ENCODE measurements at regions not wholly inside any gene's neighbourhood (a gene's known extent, or its start where the extent isn't known, plus 50 kb on each side); places are given as distances from the start of the nearest gene placed in this dataset.

DNA sequence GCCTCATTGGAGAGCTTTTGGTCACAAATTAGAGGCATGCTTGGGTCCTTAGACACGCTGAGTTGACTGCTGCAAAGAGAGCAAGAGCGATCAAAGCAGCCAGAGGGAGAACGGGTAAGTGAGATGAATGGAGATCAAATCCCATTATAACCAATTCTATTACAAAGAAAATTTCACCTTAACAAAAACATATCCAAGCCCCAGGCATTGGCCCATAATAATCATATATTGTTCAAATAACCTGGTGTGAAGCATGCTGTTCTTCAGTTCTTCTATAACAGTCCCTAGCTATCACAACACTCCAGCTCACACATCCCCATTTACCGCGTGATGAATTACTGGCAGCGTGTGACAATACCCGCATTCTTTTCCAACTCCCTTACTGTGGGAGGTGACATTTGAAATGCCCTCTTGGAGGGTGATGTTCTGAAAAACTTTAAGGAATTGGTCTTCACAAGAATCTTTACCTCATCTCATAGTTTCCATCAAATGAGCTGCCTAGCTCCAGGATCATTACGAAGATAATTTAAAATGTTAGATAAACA is 156.1 kb upstream of the PLXNA4 start:
- TF ChIP-seq CTCF (conservative IDR thresholded peaks at IDR 0.05; ENCODE audit: low read depth in 2 of 2) (no peak), CREB1 (CRISPR knock-in tag; IDR thresholded peaks at IDR 0.05; ENCODE audit: low read depth) (no peak), JUNB (IDR thresholded peaks at IDR 0.05; ENCODE audit: unreplicated experiment) (no peak), EZH2phosphoT487 (IDR thresholded peaks at IDR 0.05; ENCODE audit: unreplicated experiment) (no peak), POLR2AphosphoS5 (IDR thresholded peaks at IDR 0.05; ENCODE audit: low read depth) (no peak), EZH2 (IDR thresholded peaks at IDR 0.05; ENCODE audit: low read depth, unreplicated experiment) (no peak), STAT1 (IDR thresholded peaks at IDR 0.05; ENCODE audit: unreplicated experiment) (no peak), ZNF331 (CRISPR knock-in tag; IDR thresholded peaks at IDR 0.05; ENCODE audit: low read depth) (no peak), NANOG (IDR thresholded peaks at IDR 0.05; ENCODE audit: borderline replicate concordance) (no peak), ZNF114 (CRISPR knock-in tag; IDR thresholded peaks at IDR 0.05) (no peak), ETS1 (IDR thresholded peaks at IDR 0.05) (no peak), ZNF462 (CRISPR knock-in tag; IDR thresholded peaks at IDR 0.05) (no peak)
- TF ChIP-seq, protein P1, sequence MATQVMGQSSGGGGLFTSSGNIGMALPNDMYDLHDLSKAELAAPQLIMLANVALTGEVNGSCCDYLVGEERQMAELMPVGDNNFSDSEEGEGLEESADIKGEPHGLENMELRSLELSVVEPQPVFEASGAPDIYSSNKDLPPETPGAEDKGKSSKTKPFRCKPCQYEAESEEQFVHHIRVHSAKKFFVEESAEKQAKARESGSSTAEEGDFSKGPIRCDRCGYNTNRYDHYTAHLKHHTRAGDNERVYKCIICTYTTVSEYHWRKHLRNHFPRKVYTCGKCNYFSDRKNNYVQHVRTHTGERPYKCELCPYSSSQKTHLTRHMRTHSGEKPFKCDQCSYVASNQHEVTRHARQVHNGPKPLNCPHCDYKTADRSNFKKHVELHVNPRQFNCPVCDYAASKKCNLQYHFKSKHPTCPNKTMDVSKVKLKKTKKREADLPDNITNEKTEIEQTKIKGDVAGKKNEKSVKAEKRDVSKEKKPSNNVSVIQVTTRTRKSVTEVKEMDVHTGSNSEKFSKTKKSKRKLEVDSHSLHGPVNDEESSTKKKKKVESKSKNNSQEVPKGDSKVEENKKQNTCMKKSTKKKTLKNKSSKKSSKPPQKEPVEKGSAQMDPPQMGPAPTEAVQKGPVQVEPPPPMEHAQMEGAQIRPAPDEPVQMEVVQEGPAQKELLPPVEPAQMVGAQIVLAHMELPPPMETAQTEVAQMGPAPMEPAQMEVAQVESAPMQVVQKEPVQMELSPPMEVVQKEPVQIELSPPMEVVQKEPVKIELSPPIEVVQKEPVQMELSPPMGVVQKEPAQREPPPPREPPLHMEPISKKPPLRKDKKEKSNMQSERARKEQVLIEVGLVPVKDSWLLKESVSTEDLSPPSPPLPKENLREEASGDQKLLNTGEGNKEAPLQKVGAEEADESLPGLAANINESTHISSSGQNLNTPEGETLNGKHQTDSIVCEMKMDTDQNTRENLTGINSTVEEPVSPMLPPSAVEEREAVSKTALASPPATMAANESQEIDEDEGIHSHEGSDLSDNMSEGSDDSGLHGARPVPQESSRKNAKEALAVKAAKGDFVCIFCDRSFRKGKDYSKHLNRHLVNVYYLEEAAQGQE (IDR thresholded peaks at IDR 0.05; ENCODE audit: unreplicated experiment) = no peak

Data from GM23338 (cell line).